SU-DHL-6 (cell line): ENCODE measurements at regions not wholly inside any gene's neighbourhood (a gene's known extent, or its start where the extent isn't known, plus 50 kb on each side); places are given as distances from the start of the nearest gene placed in this dataset.

Experiments used
- H2AFZ ChIP-seq: fragments of 200-600 bp; sonication (generic); 2 replicates; pipeline ENCODE4 v1.6.1; 2014; ENCODE audit warnings: low read depth, mild to moderate bottlenecking, moderate library complexity, mixed read lengths, antibody characterized with exemption, low read length; ENCODE audit not compliant: severe bottlenecking
- H3F3A ChIP-seq: fragments of 200-600 bp; shearing (Covaris generic); 2 replicates; pipeline ENCODE4 v1.6.0; 2016; ENCODE audit warnings: antibody characterized with exemption, mild to moderate bottlenecking; ENCODE audit not compliant: insufficient read depth
- H3K27ac ChIP-seq: fragments of 200-600 bp; sonication (generic); 2 replicates; pipeline ENCODE4 v1.5.1; 2016; ENCODE audit warnings: low read depth, mild to moderate bottlenecking, low read length, moderate library complexity, mixed read lengths
- H3K27me3 ChIP-seq: fragments of 200-600 bp; sonication (generic), shearing (Covaris generic); 2 replicates; pipeline ENCODE4 v1.6.0; 2014; ENCODE audit warnings: mild to moderate bottlenecking, low read length
- H3K36me3 ChIP-seq: fragments of 200-600 bp; sonication (generic); 2 replicates; pipeline ENCODE4 v1.6.1; 2014; ENCODE audit warnings: mild to moderate bottlenecking, low read length, mixed read lengths
- H3K4me2 ChIP-seq: fragments of 300-600, 200-600 bp; shearing (Covaris generic), sonication (generic); 2 replicates; pipeline ENCODE4 v1.6.0; 2014; ENCODE audit warnings: low read length, low read depth, mild to moderate bottlenecking; ENCODE audit not compliant: poor library complexity, severe bottlenecking
- H3K4me3 ChIP-seq: fragments of 200-600 bp; sonication (generic); 2 replicates; pipeline ENCODE4 v1.5.1; 2014; ENCODE audit warnings: antibody characterized with exemption, low read length, mild to moderate bottlenecking, mixed read lengths; ENCODE audit not compliant: insufficient read depth, poor library complexity, severe bottlenecking
- H3K79me2 ChIP-seq: fragments of 200-600 bp; sonication (generic); 2 replicates; pipeline ENCODE4 v1.6.1; 2014; ENCODE audit warnings: mild to moderate bottlenecking, low read length, moderate library complexity; ENCODE audit not compliant: insufficient read depth
- H3K9ac ChIP-seq: fragments of 200-600 bp; sonication (generic); 2 replicates; pipeline ENCODE4 v1.7.0; 2014; ENCODE audit warnings: mild to moderate bottlenecking, low read length
- H3K9me2 ChIP-seq: fragments of 200-600 bp; sonication (generic); replicated peaks from 2 replicates; pipeline ENCODE4 v1.6.1; 2014; ENCODE audit warnings: low read length; ENCODE audit not compliant: insufficient read depth
- H3K9me3 ChIP-seq: fragments of 200-600 bp; sonication (generic); 2 replicates; pipeline ENCODE4 v1.6.1; 2014; ENCODE audit warnings: low read length, mixed read lengths; ENCODE audit not compliant: insufficient read depth
- H4K20me1 ChIP-seq: fragments of 200-600 bp; sonication (generic); 2 replicates; pipeline ENCODE4 v1.6.1; 2014; ENCODE audit warnings: low read depth, mild to moderate bottlenecking, antibody characterized with exemption, low read length, moderate library complexity, mixed read lengths
- CTCF ChIP-seq: fragments of 200-600 bp; sonication (generic); IDR thresholded peaks from one replicate; pipeline ENCODE4 v1.5.1; 2017; ENCODE audit warnings: antibody characterized with exemption, mild to moderate bottlenecking, low read length, moderate library complexity; ENCODE audit not compliant: insufficient read depth, poor library complexity, severe bottlenecking
- EZH2phosphoT487 ChIP-seq: fragments of 200-600 bp; sonication (generic), shearing (Covaris generic); conservative IDR thresholded peaks from 2 replicates; pipeline ENCODE4 v1.6.1; 2018; ENCODE audit warnings: mild to moderate bottlenecking, antibody characterized with exemption, low read length, moderate library complexity, mixed read lengths

DNA sequence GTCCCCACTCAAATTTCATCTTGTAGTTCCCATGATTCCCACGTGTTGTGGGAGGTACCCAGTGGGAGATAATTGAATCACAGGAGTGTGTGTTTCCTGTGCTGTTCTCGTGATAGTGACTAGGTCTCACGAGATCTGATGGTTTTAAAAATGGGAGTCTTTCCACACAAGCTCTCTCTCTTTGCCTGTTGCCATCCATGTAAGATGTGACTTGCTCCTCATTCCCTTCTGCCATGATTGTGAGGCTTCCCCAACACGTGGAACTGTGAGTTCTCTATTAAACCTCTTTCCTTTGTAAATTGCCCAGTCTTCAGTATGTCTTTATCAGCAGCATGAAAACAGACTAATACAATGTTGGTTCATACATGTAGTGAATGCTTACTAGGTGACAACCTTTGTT is 163.2 kb upstream of the PALMD start:
- Histone ChIP-seq H3K9me2 (no peaks in the 10 kb centered on the region), H3K4me3 (no peak overlapping the region), H3K27ac (no peak overlapping the region), H4K20me1 (no peaks in the 10 kb centered on the region), H3K9me3 (no peaks in the 10 kb centered on the region), H3K9ac (no peak overlapping the region), H3K27me3 (no peaks in the 10 kb centered on the region), H3K79me2 (no peaks in the 10 kb centered on the region), H2AFZ (no peak overlapping the region), H3K36me3 (no peaks in the 10 kb centered on the region), H3F3A (no peaks in the 10 kb centered on the region), H3K4me2 (no peak overlapping the region)
- TF ChIP-seq CTCF (no peak), EZH2phosphoT487 (no peak)

GRCh38 chr1:99490031-99490430 is 155.9 kb upstream of the PALMD start:
- Histone ChIP-seq H3K36me3 (no peaks in the 10 kb centered on the region), H3K27ac (no peak overlapping the region), H3K9me3 (no peaks in the 10 kb centered on the region), H3K4me3 (no peak overlapping the region), H3K4me2 (no peak overlapping the region), H3K27me3 (no peaks in the 10 kb centered on the region), H3K9ac (no peak overlapping the region), H3K9me2 (no peaks in the 10 kb centered on the region), H4K20me1 (no peaks in the 10 kb centered on the region), H3F3A (no peaks in the 10 kb centered on the region), H3K79me2 (no peaks in the 10 kb centered on the region), H2AFZ (no peak overlapping the region)
- no peak for TF ChIP-seq EZH2phosphoT487
- no peak for TF ChIP-seq CTCF

DNA sequence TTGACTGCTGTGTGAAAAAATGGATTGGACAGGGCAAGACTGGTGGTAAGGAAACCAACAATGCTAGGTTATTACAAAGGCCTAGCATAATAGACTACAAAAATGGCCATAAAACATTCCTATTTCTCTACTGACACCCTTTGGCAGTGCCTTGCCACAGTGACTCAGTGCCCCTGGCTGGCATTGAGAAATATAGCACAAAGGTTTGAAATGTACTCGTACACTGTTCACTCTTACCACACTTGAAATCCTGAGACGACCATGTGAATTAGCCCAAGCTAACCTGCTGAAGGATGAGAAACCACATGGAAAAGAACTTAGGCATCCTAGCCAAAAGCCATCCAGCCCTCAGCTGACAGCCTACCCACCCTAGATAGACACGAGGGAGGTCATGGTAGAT is 149.8 kb upstream of the PALMD start:
- no peaks in the 10 kb centered on the region for H4K20me1 ChIP-seq

More for the DNA sequence above, 149.8 kb upstream of the PALMD start:
- Histone ChIP-seq H3K9me3 (no peaks in the 10 kb centered on the region), H3K9me2 (no peaks in the 10 kb centered on the region), H3K9ac (no peak overlapping the region), H3K79me2 (no peaks in the 10 kb centered on the region), H3K27ac (no peak overlapping the region), H2AFZ (no peak overlapping the region), H3K4me3 (no peak overlapping the region), H3K36me3 (no peaks in the 10 kb centered on the region), H3K27me3 (no peaks in the 10 kb centered on the region), H3K4me2 (no peak overlapping the region), H3F3A (no peaks in the 10 kb centered on the region)
- TF ChIP-seq EZH2phosphoT487: no peak
- TF ChIP-seq CTCF: no peak
